NCI-H2196 (cell line): ENCODE measurements at regions not wholly inside any gene's neighbourhood (a gene's known extent, or its start where the extent isn't known, plus 50 kb on each side); places are given as distances from the start of the nearest gene placed in this dataset.
"Not testable (repeated sequence)": the region's sequence is repeated elsewhere in the genome, so short reads cannot be mapped to it uniquely, and the experiment has no call there.

ENCODE experiments used
- DNase-seq: peaks from one replicate; lab custom pipeline; 2025; ENCODE audit not compliant: unreplicated experiment; lab: John Stamatoyannopoulos, UW

GRCh38 chr1:104136621-104137020 is 386.9 kb downstream of the AMY1C start:
- DNase-seq = no peak

- no peak for DNase-seq
Observed at GRCh38 chr1:104156738-104157137, 407.0 kb downstream of the AMY1C start.

- DNase-seq = no peak
Observed at GRCh38 chr1:104163912-104164476, 414.3 kb downstream of the AMY1C start.

- DNase-seq = no peak
Observed at GRCh38 chr1:104172243-104172681, 422.6 kb downstream of the AMY1C start.

- DNase-seq = no peak
Observed at GRCh38 chr1:104182251-104182650, 432.6 kb downstream of the AMY1C start.

- no peak for DNase-seq
Observed at GRCh38 chr1:104189207-104189606, 439.5 kb downstream of the AMY1C start.

- no peak for DNase-seq
Observed at GRCh38 chr1:104190821-104191220, 441.1 kb downstream of the AMY1C start.

GRCh38 chr1:104195395-104195794 is 445.7 kb downstream of the AMY1C start:
- no peak for DNase-seq

GRCh38 chr1:104196136-104196535 is 446.4 kb downstream of the AMY1C start:
- no peak for DNase-seq

GRCh38 chr1:104197516-104197915 is 447.8 kb downstream of the AMY1C start:
- no peak for DNase-seq

- DNase-seq = no peak
Observed at GRCh38 chr1:104212239-104212638, 462.5 kb downstream of the AMY1C start.

GRCh38 chr1:104217395-104217986 is 467.8 kb downstream of the AMY1C start:
- not testable (repeated sequence) for DNase-seq

- no peak for DNase-seq
Observed at GRCh38 chr1:104229860-104230259, 480.2 kb downstream of the AMY1C start.

- no peak for DNase-seq
Observed at GRCh38 chr1:104231676-104232075, 482.0 kb downstream of the AMY1C start.

- DNase-seq = no peak
Observed at GRCh38 chr1:104235141-104235540, 485.4 kb downstream of the AMY1C start.

- no peak for DNase-seq
Observed at GRCh38 chr1:104238991-104239390, 489.3 kb downstream of the AMY1C start.

GRCh38 chr1:104248385-104248784 is 498.7 kb downstream of the AMY1C start:
- DNase-seq = no peak

- no peak for DNase-seq
Observed at GRCh38 chr1:104259481-104259880, 509.8 kb downstream of the AMY1C start.

GRCh38 chr1:104263110-104263509 is 513.4 kb downstream of the AMY1C start:
- not testable (repeated sequence) for DNase-seq

- DNase-seq = no peak
Observed at GRCh38 chr1:104264521-104264920, 514.8 kb downstream of the AMY1C start.

- DNase-seq = no peak
Observed at GRCh38 chr1:104265163-104265562, 515.5 kb downstream of the AMY1C start.

- DNase-seq = no peak
Observed at GRCh38 chr1:104266612-104267011, 516.9 kb downstream of the AMY1C start.

GRCh38 chr1:104288322-104288721 is 538.6 kb downstream of the AMY1C start:
- not testable (repeated sequence) for DNase-seq
